Uterus (tissue), 3 donors: ENCODE measurements at regions not wholly inside any gene's neighbourhood (a gene's known extent, or its start where the extent isn't known, plus 50 kb on each side); places are given as distances from the start of the nearest gene placed in this dataset. TPM values are rescaled to one million over a fixed set of nuclear protein-coding genes. Genes with fewer than 3 reads are reported as not detected.

ENCODE experiments used
- DNase-seq, 2 donors: peaks; one replicate each; pipeline ENCODE4 v3.0.0-alpha.2; 2019 to 2020
- H3K27ac ChIP-seq, 2 donors: fragments of 200-600 bp; sonication (generic); 1 replicate in 1 of 2; 2 replicates in 1 of 2; pipeline ENCODE4 v1.5.1; 2016 to 2018
- H3K27me3 ChIP-seq, 2 donors: fragments of 200-600 bp; sonication (generic); one replicate each; pipeline ENCODE4 v1.5.1; 2018 to 2019; ENCODE audit warnings: control low read depth in 1 of 2
- H3K36me3 ChIP-seq, 2 donors: fragments of 200-600 bp; sonication (generic); one replicate each; pipeline ENCODE4 v1.5.1; 2019; ENCODE audit warnings: control low read depth in 1 of 2
- H3K4me1 ChIP-seq, 2 donors: fragments of 200-600 bp; sonication (generic); one replicate each; pipeline ENCODE4 v1.5.1; 2018 to 2019; ENCODE audit warnings: control low read depth in 1 of 2
- H3K4me3 ChIP-seq, 2 donors: fragments of 200-600 bp; sonication (generic); 1 replicate in 1 of 2; 2 replicates in 1 of 2; pipeline ENCODE4 v1.5.1; 2018 to 2019; ENCODE audit warnings: mild to moderate bottlenecking in 1 of 2
- H3K9me3 ChIP-seq, 2 donors: fragments of 200-600 bp; sonication (generic); one replicate each; pipeline ENCODE4 v1.5.1; 2019; ENCODE audit warnings: control low read depth in 1 of 2
- CTCF ChIP-seq, 4 experiments: fragments of 200-600 bp in 2 of 4; fragments of 450-650 bp in 2 of 4; sonication (generic) in 2 of 4; IDR thresholded peaks; one replicate each; pipeline ENCODE4 v1.5.1; 2016 to 2019; ENCODE audit warnings: antibody characterized with exemption in 4 of 4, mild to moderate bottlenecking in 2 of 4, moderate library complexity in 1 of 4
- POLR2A ChIP-seq, 2 donors: fragments of 450-650 bp; IDR thresholded peaks; one replicate each; pipeline ENCODE4 v1.6.1; 2016; ENCODE audit warnings: antibody characterized with exemption in 2 of 2, mild to moderate bottlenecking in 1 of 2, moderate library complexity in 1 of 2
- intact Hi-C: fragments of 100-400 bp; cut with DNase I; formaldehyde crosslinking; loops from one replicate; pipeline ENCODE4 v1.15.1; 2023; ENCODE audit warnings: low total_unique reads
- microRNA-seq: library from miRNA; unstranded; fragments of <30 nt; microRNA quantifications from one replicate; pipeline ENCODE4, GENCODE V29; 2016; ENCODE audit warnings: borderline microRNAs expressed, borderline replicate concordance
- small RNA-seq: library from RNA; depleted of rRNA; stranded (forward); fragments of <200 nt; gene quantifications from one replicate; pipeline ENCODE3, GENCODE V24; 2016
- donor health status: DM: yes; HTN: yes; CAD: no.

DNA sequence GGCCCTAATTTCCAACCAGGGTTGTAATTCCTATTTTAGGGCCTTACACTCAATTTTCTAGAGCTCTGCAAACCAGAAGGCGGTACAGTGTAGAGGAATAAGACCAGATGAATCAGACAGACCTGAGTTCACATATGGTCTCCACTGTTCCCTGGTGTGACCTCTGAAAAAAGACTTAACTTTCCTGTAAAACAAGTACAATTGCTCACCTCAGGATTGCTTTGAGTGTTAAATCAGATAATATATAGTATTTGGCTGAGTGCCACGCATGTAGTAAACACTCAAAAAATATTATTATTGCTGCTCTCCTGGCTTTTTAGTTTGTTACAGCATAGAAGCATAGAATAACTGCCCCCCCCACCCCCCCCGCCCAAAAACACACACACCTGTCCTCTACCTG lies 51.0 kb upstream of the STT3B start:
- Histone ChIP-seq H3K27ac (no peak overlapping the region), H3K4me3 (no peak overlapping the region), H3K4me1 (no peaks in the 10 kb centered on the region), H3K36me3 (no peaks in the 10 kb centered on the region), H3K27me3 (no peaks in the 10 kb centered on the region), H3K9me3 (no peaks in the 10 kb centered on the region)
- intact Hi-C loops = no loop called here
- no peak for DNase-seq
- no peak for TF ChIP-seq POLR2A (IDR thresholded peaks at IDR 0.05)
- no peak for TF ChIP-seq CTCF (IDR thresholded peaks at IDR 0.05)

GRCh38 chr3:31482493-31483200 lies 50.1 kb upstream of the STT3B start:
- intact Hi-C loops = no loop called here
- Histone ChIP-seq H3K4me1 (no peaks in the 10 kb centered on the region), H3K27ac (no peak overlapping the region), H3K36me3 (no peaks in the 10 kb centered on the region), H3K9me3 (no peaks in the 10 kb centered on the region), H3K27me3 (no peaks in the 10 kb centered on the region), H3K4me3 (no peak overlapping the region)
- no peak for DNase-seq
- TF ChIP-seq CTCF (IDR thresholded peaks at IDR 0.05) = no peak
- no peak for TF ChIP-seq POLR2A (IDR thresholded peaks at IDR 0.05)

Small RNAs in the stretch of these regions (microRNA-seq; reads per million reads assigned to microRNA genes)
- gene MIR466 = not detected

Small RNAs in the stretch of these regions (small RNA-seq; reads per million reads assigned to genes)
- gene MIR466 (not detected), gene RNA5SP127 (not detected)
